H1 (cell line): ENCODE measurements at regions not wholly inside any gene's neighbourhood (a gene's known extent, or its start where the extent isn't known, plus 50 kb on each side); places are given as distances from the start of the nearest gene placed in this dataset.

Experiments used
- CTCF ChIA-PET: fragments of 300-600 bp; sonication (Branson Sonifier 250); formaldehyde crosslinking; loops from one replicate; lab custom pipeline; 2021; ENCODE audit not compliant: partially characterized antibody; lab: Charles Lee
- POLR2A ChIA-PET: fragments of 300-600 bp; sonication (Branson Sonifier 250); formaldehyde crosslinking; loops from one replicate; lab custom pipeline; 2021; ENCODE audit warnings: inconsistent platforms; ENCODE audit not compliant: partially characterized antibody; lab: Charles Lee
- DNase-seq, 2 experiments: peaks; one replicate each; pipeline versions ENCODE4 v3.0.0 to v3.0.0-alpha.2; 2010 to 2022; ENCODE audit warnings: low spot score in 2 of 2, low read depth in 1 of 2, mixed read lengths in 1 of 2
- FAIRE-seq: peaks from 2 replicates; lab custom pipeline; 2011; peaks lifted over from hg19 to GRCh38; lab: Jason Lieb, UNC
- H2AFZ ChIP-seq: 2 replicates; pipeline ENCODE4 v1.8.1; 2012; ENCODE audit warnings: low read length, inconsistent platforms
- H2AK5ac ChIP-seq: 2 replicates; pipeline ENCODE4 v1.6.1; 2013; ENCODE audit warnings: low read depth, low read length
- H2BK120ac ChIP-seq: replicated peaks from 2 replicates; pipeline ENCODE3; 2013; ENCODE audit warnings: low read depth, low read length, inconsistent platforms
- H2BK12ac ChIP-seq: 2 replicates; pipeline ENCODE4 v1.6.1; 2013; ENCODE audit warnings: low read depth, low read length
- H2BK15ac ChIP-seq: 2 replicates; pipeline ENCODE4 v1.6.1; 2013; ENCODE audit warnings: low read length
- H2BK20ac ChIP-seq: 2 replicates; pipeline ENCODE4 v1.6.1; 2013; ENCODE audit warnings: low read length
- H2BK5ac ChIP-seq: 2 replicates; pipeline ENCODE4 v1.6.1; 2013; ENCODE audit warnings: low read depth, low read length
- H3K14ac ChIP-seq: 2 replicates; pipeline ENCODE4 v1.6.1; 2013; ENCODE audit warnings: inconsistent platforms; ENCODE audit not compliant: insufficient read length
- H3K18ac ChIP-seq: 2 replicates; pipeline ENCODE4 v1.6.1; 2013; ENCODE audit warnings: low read length; ENCODE audit errors: extremely low read depth
- H3K23ac ChIP-seq: 2 replicates; pipeline ENCODE4 v1.6.1; 2013; ENCODE audit warnings: inconsistent platforms; ENCODE audit not compliant: insufficient read length
- H3K23me2 ChIP-seq: 2 replicates; pipeline ENCODE4 v1.6.1; 2013; ENCODE audit warnings: low read depth, low read length
- H3K27ac ChIP-seq: 2 replicates; pipeline ENCODE4 v1.6.1; 2011; ENCODE audit warnings: low read depth, low read length, inconsistent platforms
- H3K27me3 ChIP-seq, 4 experiments: replicated peaks in 1 of 4; 1 replicate in 1 of 4; 2 replicates in 3 of 4; pipeline versions ENCODE4 v1.6.1 to v1.8.1; 2011 to 2013; ENCODE audit warnings: low read length in 3 of 4, mild to moderate bottlenecking in 3 of 4, inconsistent platforms in 2 of 4, mixed read lengths in 2 of 4, moderate library complexity in 1 of 4; ENCODE audit not compliant: control insufficient read depth in 3 of 4, insufficient read depth in 3 of 4; ENCODE audit errors: extremely low read depth in 1 of 4
- H3K36me3 ChIP-seq, 4 experiments: 2 replicates each; pipeline versions ENCODE4 v1.6.1 to v1.8.1; 2011 to 2013; ENCODE audit warnings: mild to moderate bottlenecking in 4 of 4, low read length in 3 of 4, moderate library complexity in 2 of 4, control low read depth in 1 of 4, inconsistent platforms in 1 of 4; ENCODE audit not compliant: insufficient read depth in 4 of 4, control insufficient read depth in 2 of 4
- H3K4ac ChIP-seq: replicated peaks from 2 replicates; pipeline ENCODE3; 2013; ENCODE audit warnings: low read length, low read depth, mixed read lengths, inconsistent platforms; ENCODE audit not compliant: insufficient read length
- H3K4me1 ChIP-seq, 4 experiments: replicated peaks in 1 of 4; 1 replicate in 1 of 4; 2 replicates in 3 of 4; pipeline versions ENCODE4 v1.6.1 to v1.8.1; 2011 to 2013; ENCODE audit warnings: low read length in 3 of 4, inconsistent platforms in 2 of 4, mixed read lengths in 1 of 4; ENCODE audit not compliant: insufficient read depth in 4 of 4, control insufficient read depth in 3 of 4
- H3K4me2 ChIP-seq, 2 experiments: 2 replicates each; pipeline versions ENCODE4 v1.6.1 to v1.8.1; 2011 to 2013; ENCODE audit warnings: low read depth in 2 of 2, low read length in 2 of 2, control low read depth in 1 of 2, inconsistent platforms in 1 of 2, mild to moderate bottlenecking in 1 of 2; ENCODE audit not compliant: insufficient read depth in 1 of 2
- H3K4me3 ChIP-seq, 4 experiments: fragments of 200-600, 300-600 bp in 1 of 4; sonication (generic), shearing (Covaris generic), sonication (Bioruptor Twin) in 1 of 4; 2 replicates each; pipeline versions ENCODE4 v1.5.1 to v1.8.1; 2011 to 2016; ENCODE audit warnings: low read length in 4 of 4, low read depth in 3 of 4, control low read depth in 2 of 4, inconsistent platforms in 2 of 4, mild to moderate bottlenecking in 2 of 4, mixed read lengths in 1 of 4, moderate library complexity in 1 of 4; ENCODE audit not compliant: insufficient read depth in 2 of 4; ENCODE audit errors: extremely low read depth in 1 of 4
- H3K56ac ChIP-seq: replicated peaks from 2 replicates; pipeline ENCODE3; 2013; ENCODE audit warnings: low read depth, mild to moderate bottlenecking, mixed read lengths, low read length, inconsistent platforms; ENCODE audit not compliant: insufficient read length
- H3K79me1 ChIP-seq: 2 replicates; pipeline ENCODE4 v1.6.1; 2013; ENCODE audit warnings: low read depth, low read length, control low read depth
- H3K79me2 ChIP-seq, 2 experiments: 2 replicates each; pipeline versions ENCODE4 v1.6.1 to v1.8.1; 2012 to 2013; ENCODE audit warnings: low read length in 2 of 2, mild to moderate bottlenecking in 2 of 2, inconsistent platforms in 1 of 2; ENCODE audit not compliant: insufficient read depth in 2 of 2, control insufficient read depth in 1 of 2
- H3K9ac ChIP-seq, 4 experiments: replicated peaks in 1 of 4; 1 replicate in 1 of 4; 2 replicates in 3 of 4; pipeline versions ENCODE4 v1.6.1 to v1.8.1; 2011 to 2013; ENCODE audit warnings: low read depth in 3 of 4, low read length in 3 of 4, control low read depth in 2 of 4, mild to moderate bottlenecking in 2 of 4, moderate library complexity in 2 of 4, inconsistent platforms in 1 of 4; ENCODE audit errors: extremely low read depth in 1 of 4
- H3K9me3 ChIP-seq, 2 experiments: 2 replicates each; pipeline versions ENCODE4 v1.6.1 to v1.8.1; 2012 to 2013; ENCODE audit warnings: mild to moderate bottlenecking in 2 of 2, moderate library complexity in 2 of 2, control low read depth in 1 of 2, inconsistent platforms in 1 of 2, low read depth in 1 of 2, low read length in 1 of 2, mixed read lengths in 1 of 2; ENCODE audit not compliant: insufficient read depth in 2 of 2
- H4K20me1 ChIP-seq, 2 experiments: replicated peaks in 1 of 2; 2 replicates each; pipeline versions ENCODE3 to v1.8.1; 2011 to 2013; ENCODE audit warnings: inconsistent platforms in 2 of 2, low read length in 2 of 2, mild to moderate bottlenecking in 1 of 2; ENCODE audit not compliant: insufficient read depth in 2 of 2, control insufficient read depth in 1 of 2
- H4K5ac ChIP-seq: 2 replicates; pipeline ENCODE4 v1.6.1; 2013; ENCODE audit warnings: low read length, low read depth, mixed read lengths, inconsistent platforms; ENCODE audit not compliant: insufficient read length
- H4K8ac ChIP-seq: 2 replicates; pipeline ENCODE4 v1.8.0; 2013; ENCODE audit warnings: mild to moderate bottlenecking, moderate library complexity, low read length, inconsistent platforms; ENCODE audit not compliant: insufficient read depth; ENCODE audit errors: extremely low read depth
- H4K91ac ChIP-seq: replicated peaks from 2 replicates; pipeline ENCODE3; 2013; ENCODE audit warnings: low read length, mixed read lengths, inconsistent platforms; ENCODE audit not compliant: insufficient read length
- CBX8 ChIP-seq: fragments of 300-800, 300-1000 bp; sonication (generic); IDR thresholded peaks from 2 replicates; pipeline ENCODE4 v1.7.1; 2016; ENCODE audit warnings: low read depth, low read length, borderline replicate concordance
- CTBP2 ChIP-seq: IDR thresholded peaks from 2 replicates; pipeline ENCODE4 v1.7.0; 2011; ENCODE audit warnings: borderline replicate concordance, mild to moderate bottlenecking, moderate library complexity, mixed read lengths, low read length; ENCODE audit not compliant: insufficient read depth, insufficient read length
- CTCF ChIP-seq, 3 experiments: IDR thresholded peaks; 1 replicate in 2 of 3; 2 replicates in 1 of 3; pipeline versions ENCODE4 v1.5.1 to v1.6.1; 2011; ENCODE audit warnings: low read length in 3 of 3, mild to moderate bottlenecking in 3 of 3, inconsistent platforms in 2 of 3, low read depth in 1 of 3, moderate library complexity in 1 of 3; ENCODE audit not compliant: insufficient read depth in 1 of 3; ENCODE audit errors: control extremely low read depth in 1 of 3
- E2F6 ChIP-seq: IDR thresholded peaks from 2 replicates; pipeline ENCODE4 v1.6.1; 2012; ENCODE audit warnings: inconsistent platforms
- GABPA ChIP-seq: IDR thresholded peaks from 2 replicates; pipeline ENCODE4 v1.6.1; 2011; ENCODE audit warnings: mild to moderate bottlenecking, low read length, moderate library complexity, borderline replicate concordance; ENCODE audit not compliant: insufficient read depth
- MAFK ChIP-seq: IDR thresholded peaks from 2 replicates; pipeline ENCODE4 v1.6.1; 2012; ENCODE audit warnings: low read depth, mild to moderate bottlenecking, improper control_type of control experiment, low read length
- PHF8 ChIP-seq: fragments of 200-600 bp; sonication (generic); conservative IDR thresholded peaks from 2 replicates; pipeline ENCODE4 v1.7.1; 2012; ENCODE audit warnings: low read depth, mild to moderate bottlenecking, inconsistent platforms, low read length, moderate library complexity
- SAP30 ChIP-seq: fragments of 300-600 bp; sonication (generic); IDR thresholded peaks from 2 replicates; pipeline ENCODE4 v1.7.1; 2012; ENCODE audit warnings: low read length, moderate library complexity, mild to moderate bottlenecking, inconsistent platforms; ENCODE audit not compliant: insufficient read depth, insufficient replicate concordance
- SUZ12 ChIP-seq: fragments of 200-600 bp; sonication (generic); IDR thresholded peaks from 2 replicates; pipeline ENCODE4 v1.6.1; 2012; ENCODE audit warnings: mild to moderate bottlenecking, inconsistent platforms, low read length, moderate library complexity, mixed read lengths
- WGBS, 2 experiments: shearing (Covaris generic) in 1 of 2; methylation state at CpG; one replicate each; pipeline versions ENCODE4 v1.1.6 to v1.1.7; 2013 to 2015; ENCODE audit warnings: low lambda C conversion rate in 2 of 2, mixed read lengths in 2 of 2, inconsistent platforms in 1 of 2, low coverage in 1 of 2, missing lambda C conversion rate in 1 of 2; ENCODE audit not compliant: insufficient replicate concordance in 2 of 2, insufficient coverage in 1 of 2, insufficient read length in 1 of 2; ENCODE audit errors: extremely low coverage in 1 of 2, missing lambda C conversion rate in 1 of 2; 5-methylcytosine and 5-hydroxymethylcytosine counted together

- H3K14ac ChIP-seq = no peak overlapping the region
- 20% methylated on average over 7 of the region's 11 CpGs; no CpG with 5 or more reads in 1 of the 2 experiments for WGBS, 2 experiments
- H2BK15ac ChIP-seq = no peak overlapping the region
- H3K79me2 ChIP-seq = no peaks in the 10 kb centered on the region
- no peak overlapping the region for H3K9ac ChIP-seq
- CTCF ChIA-PET = interaction anchor here (0.7 to 2.9 kb wide), 8 partner anchors 9 to 414 kb away, joined by 3 to 12 read pairs (median 4); no protein-coding TSS in a partner anchor
- peak overlapping the region; percentile 86 to 97 for H3K4me2 ChIP-seq
- H2BK5ac ChIP-seq = no peak overlapping the region
- peak overlapping the region; percentile 96 for H2AFZ ChIP-seq
- H3K56ac ChIP-seq = no peak overlapping the region
- POLR2A ChIA-PET = interaction anchor here (1.2 to 1.4 kb wide), 2 partner anchors 33 to 49 kb away, joined by 3 read pairs; no protein-coding TSS in a partner anchor
- H4K8ac ChIP-seq = no peak overlapping the region
- H2BK12ac ChIP-seq = no peak overlapping the region
- H3K23ac ChIP-seq = no peak overlapping the region
- H2AK5ac ChIP-seq = no peak overlapping the region
- no peaks in the 10 kb centered on the region for H3K79me1 ChIP-seq
- no peak overlapping the region for H2BK20ac ChIP-seq
- H2BK120ac ChIP-seq = no peak overlapping the region
- no peaks in the 10 kb centered on the region for H4K20me1 ChIP-seq
- H3K36me3 ChIP-seq = no peaks in the 10 kb centered on the region
- FAIRE-seq = no peak
- H3K4me1 ChIP-seq = peaks cover 0 to 3% (median 0%) of the 10 kb centered on the region in 4 experiments; a peak in 1 of 7 replicates
- H3K4ac ChIP-seq = no peak overlapping the region
- no peak overlapping the region for H3K27ac ChIP-seq
- H3K9me3 ChIP-seq = no peaks in the 10 kb centered on the region
- H4K91ac ChIP-seq = no peak overlapping the region
- peaks cover 12% of the 10 kb centered on the region; the same call in 1 of the 2 replicates for H3K23me2 ChIP-seq
- DNase-seq = no peak
- H3K18ac ChIP-seq = no peak overlapping the region; the same call in 1 of the 2 replicates
- peaks cover 9 to 23% (median 15%) of the 10 kb centered on the region in 4 experiments for H3K27me3 ChIP-seq
- peak overlapping the region; percentile 31 to 73 (median 40); a peak in 6 of 8 replicates for H3K4me3 ChIP-seq
- no peak overlapping the region for H4K5ac ChIP-seq
- TF ChIP-seq GABPA = no peak
- no peak for TF ChIP-seq SUZ12
- TF ChIP-seq CTCF (IDR thresholded peaks at IDR 0.05; ENCODE audit: control extremely low read depth in 1 of 3, insufficient read depth in 1 of 3, low read depth in 1 of 3, low read length in 3 of 3) = no peak
- TF ChIP-seq CBX8 = no peak
- no peak for TF ChIP-seq SAP30
- TF ChIP-seq PHF8 = no peak
- TF ChIP-seq E2F6 = no peak
- TF ChIP-seq CTBP2 = no peak
- no peak for TF ChIP-seq MAFK
These were observed 133.5 kb upstream of the DPYD start for GRCh38 chr1:98054367-98054701.
